Astrocyte of the cerebellum (primary cell): ENCODE measurements at regions not wholly inside any gene's neighbourhood (a gene's known extent, or its start where the extent isn't known, plus 50 kb on each side); places are given as distances from the start of the nearest gene placed in this dataset.

Experiments
- DNase-seq: peaks from one replicate; pipeline ENCODE4 v3.0.0-alpha.2; 2011; ENCODE audit warnings: low read depth
- H3K4me3 ChIP-seq: 2 replicates; pipeline ENCODE4 v1.5.1; 2011; ENCODE audit warnings: mild to moderate bottlenecking, low read depth, low read length, moderate library complexity
- CTCF ChIP-seq: IDR thresholded peaks from 2 replicates; pipeline ENCODE4 v1.5.1; 2012; ENCODE audit warnings: low read length, low read depth, moderate library complexity, mild to moderate bottlenecking; ENCODE audit errors: missing control alignments
- in situ Hi-C: cut with HindIII; loops from 2 replicates; pipeline ENCODE4 v1.10.0; 2017; ENCODE audit warnings: low sequenced_read_pairs

- H3K4me3 ChIP-seq: no peak overlapping the region
- in situ Hi-C loops: no loop called here
- DNase-seq: no peak
- TF ChIP-seq CTCF: no peak
These were observed 91.2 kb upstream of the EEF1E1 start for GRCh38 chr6:8193541-8193940.

GRCh38 chr6:8192597-8192996 is 90.2 kb upstream of the EEF1E1 start:
- no peak for TF ChIP-seq CTCF
- in situ Hi-C loops: no loop called here
- no peak overlapping the region for H3K4me3 ChIP-seq
- no peak for DNase-seq

GRCh38 chr6:8192067-8192466 is 89.7 kb upstream of the EEF1E1 start:
- in situ Hi-C loops: no loop called here
- H3K4me3 ChIP-seq: no peak overlapping the region
- no peak for DNase-seq
- peak; percentile 8 for TF ChIP-seq CTCF

- TF ChIP-seq CTCF: no peak
- no peak for DNase-seq
- in situ Hi-C loops: no loop called here
- H3K4me3 ChIP-seq: no peak overlapping the region
These were observed 89.3 kb upstream of the EEF1E1 start for GRCh38 chr6:8191629-8192028.

- no peak for TF ChIP-seq CTCF
- no peak overlapping the region for H3K4me3 ChIP-seq
- in situ Hi-C loops: no loop called here
- no peak for DNase-seq
These were observed 84.9 kb upstream of the EEF1E1 start for GRCh38 chr6:8187209-8187608.

GRCh38 chr6:8182902-8183665 is 80.7 kb upstream of the EEF1E1 start:
- DNase-seq: no peak
- in situ Hi-C loops: no loop called here
- no peak for TF ChIP-seq CTCF
- no peak overlapping the region for H3K4me3 ChIP-seq
